ENCODE measurements at regions not wholly inside any gene's neighbourhood (a gene's known extent, or its start where the extent isn't known, plus 50 kb on each side); places are given as distances from the start of the nearest gene placed in this dataset.

DNA sequence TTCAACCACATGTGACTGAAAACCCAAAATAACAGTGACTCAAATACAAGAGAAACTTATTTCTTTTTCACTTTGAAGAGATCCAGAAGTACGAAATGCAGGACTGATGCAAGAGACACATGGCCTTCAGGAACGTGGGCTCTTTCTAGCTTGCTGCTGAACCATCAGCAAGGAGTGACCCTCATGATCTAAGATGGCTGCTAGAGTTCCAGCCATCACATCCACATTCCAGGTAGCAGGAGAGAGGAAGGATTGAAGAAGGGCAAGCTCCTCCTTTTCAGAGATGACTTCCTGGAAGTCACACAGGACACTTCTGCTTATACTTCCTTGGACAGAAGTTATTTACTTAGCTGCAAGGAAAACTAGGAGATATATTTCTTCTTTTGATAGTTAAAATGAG, 67.6 kb upstream of the BCL11B start (continued):
- TF ChIP-seq, protein P1, sequence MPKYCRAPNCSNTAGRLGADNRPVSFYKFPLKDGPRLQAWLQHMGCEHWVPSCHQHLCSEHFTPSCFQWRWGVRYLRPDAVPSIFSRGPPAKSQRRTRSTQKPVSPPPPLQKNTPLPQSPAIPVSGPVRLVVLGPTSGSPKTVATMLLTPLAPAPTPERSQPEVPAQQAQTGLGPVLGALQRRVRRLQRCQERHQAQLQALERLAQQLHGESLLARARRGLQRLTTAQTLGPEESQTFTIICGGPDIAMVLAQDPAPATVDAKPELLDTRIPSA (CRISPR knock-in tag; IDR thresholded peaks at IDR 0.05; ENCODE audit: borderline replicate concordance) = no peak
- TF ChIP-seq TCF7L2 (IDR thresholded peaks at IDR 0.05; ENCODE audit: low read depth, low read length) (no peak), ZNF329 (CRISPR knock-in tag; IDR thresholded peaks at IDR 0.05; ENCODE audit: low read depth) (no peak), TBX3 (IDR thresholded peaks at IDR 0.05; ENCODE audit: borderline replicate concordance) (no peak), TAF15 (IDR thresholded peaks at IDR 0.05; ENCODE audit: low read depth, low read length, poor library complexity, severe bottlenecking) (no peak)

DNA sequence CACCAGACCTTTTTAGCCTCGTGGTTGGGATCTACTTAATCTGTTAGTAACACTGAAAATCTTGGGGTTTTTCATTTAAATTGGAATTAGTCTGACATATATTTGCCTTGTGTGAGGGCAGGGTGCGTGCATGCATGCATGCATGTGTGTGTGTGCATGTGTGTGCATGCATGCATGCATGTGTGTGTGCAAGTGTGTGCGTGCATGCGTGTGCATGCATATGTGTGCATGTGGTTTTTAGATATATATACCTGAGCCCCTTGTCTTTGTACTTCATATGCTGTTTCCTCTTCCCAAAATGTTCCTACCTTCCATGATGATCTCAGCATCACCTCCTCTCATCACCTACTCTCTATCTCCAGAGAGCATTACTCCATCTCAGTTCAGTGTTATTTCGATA, 66.3 kb upstream of the BCL11B start:
- intact Hi-C loops (cut with micrococcal nuclease; ENCODE audit: unreplicated experiment) (no loop called here), in situ Hi-C loops (cut with HindIII; ENCODE audit: extremely low pct_ligation_motif_present, low pct_unique_long_range_greater_than_20kb) (no loop called here)
- Histone ChIP-seq H3K4me2 (ENCODE audit: low read depth, low read length) (no peak overlapping the region), H4K20me1 (ENCODE audit: insufficient read depth, low read length) (no peaks in the 10 kb centered on the region), H3K27ac (ENCODE audit: extremely low read length, insufficient read depth, low read length) (no peak overlapping the region), H3K4me3 (replicated peaks in 1 of 3; ENCODE audit: insufficient read depth in 1 of 3, low read depth in 2 of 3, low read length in 3 of 3) (no peak overlapping the region), H3K9me3 (ENCODE audit: low read length) (no peaks in the 10 kb centered on the region), H3K79me2 (ENCODE audit: insufficient read depth, low read length) (no peaks in the 10 kb centered on the region), H3K9ac (ENCODE audit: insufficient read depth, low read depth, low read length) (no peak overlapping the region), H3K36me3 (replicated peaks in 1 of 2; ENCODE audit: control insufficient read depth in 1 of 2, insufficient read depth in 2 of 2, low read length in 2 of 2) (no peaks in the 10 kb centered on the region), H3K4me1 (ENCODE audit: insufficient read depth, low read length) (peaks cover 7% of the 10 kb centered on the region; the same call in 1 of the 2 replicates), H3K27me3 (ENCODE audit: control insufficient read depth in 1 of 2, insufficient read depth in 2 of 2, low read length in 2 of 2) (peaks cover 0 to 22% of the 10 kb centered on the region in 2 experiments; a peak in 1 of 5 replicates), H2AFZ (ENCODE audit: low read length) (no peak overlapping the region)
- CTCF ChIA-PET (ENCODE audit: low intra/inter-chr PET ratio, low total read pairs) = no interaction called here
- WGBS (ENCODE audit: low lambda C conversion rate) = 39% methylated on average over 5 of the region's 5 CpGs
- BruUV-seq (replicated peaks) = no TSS peak
- DNase-seq (ENCODE audit: low spot score) (no peak), FAIRE-seq (no peak), ATAC-seq (no peak)
- TF ChIP-seq, protein P2, sequence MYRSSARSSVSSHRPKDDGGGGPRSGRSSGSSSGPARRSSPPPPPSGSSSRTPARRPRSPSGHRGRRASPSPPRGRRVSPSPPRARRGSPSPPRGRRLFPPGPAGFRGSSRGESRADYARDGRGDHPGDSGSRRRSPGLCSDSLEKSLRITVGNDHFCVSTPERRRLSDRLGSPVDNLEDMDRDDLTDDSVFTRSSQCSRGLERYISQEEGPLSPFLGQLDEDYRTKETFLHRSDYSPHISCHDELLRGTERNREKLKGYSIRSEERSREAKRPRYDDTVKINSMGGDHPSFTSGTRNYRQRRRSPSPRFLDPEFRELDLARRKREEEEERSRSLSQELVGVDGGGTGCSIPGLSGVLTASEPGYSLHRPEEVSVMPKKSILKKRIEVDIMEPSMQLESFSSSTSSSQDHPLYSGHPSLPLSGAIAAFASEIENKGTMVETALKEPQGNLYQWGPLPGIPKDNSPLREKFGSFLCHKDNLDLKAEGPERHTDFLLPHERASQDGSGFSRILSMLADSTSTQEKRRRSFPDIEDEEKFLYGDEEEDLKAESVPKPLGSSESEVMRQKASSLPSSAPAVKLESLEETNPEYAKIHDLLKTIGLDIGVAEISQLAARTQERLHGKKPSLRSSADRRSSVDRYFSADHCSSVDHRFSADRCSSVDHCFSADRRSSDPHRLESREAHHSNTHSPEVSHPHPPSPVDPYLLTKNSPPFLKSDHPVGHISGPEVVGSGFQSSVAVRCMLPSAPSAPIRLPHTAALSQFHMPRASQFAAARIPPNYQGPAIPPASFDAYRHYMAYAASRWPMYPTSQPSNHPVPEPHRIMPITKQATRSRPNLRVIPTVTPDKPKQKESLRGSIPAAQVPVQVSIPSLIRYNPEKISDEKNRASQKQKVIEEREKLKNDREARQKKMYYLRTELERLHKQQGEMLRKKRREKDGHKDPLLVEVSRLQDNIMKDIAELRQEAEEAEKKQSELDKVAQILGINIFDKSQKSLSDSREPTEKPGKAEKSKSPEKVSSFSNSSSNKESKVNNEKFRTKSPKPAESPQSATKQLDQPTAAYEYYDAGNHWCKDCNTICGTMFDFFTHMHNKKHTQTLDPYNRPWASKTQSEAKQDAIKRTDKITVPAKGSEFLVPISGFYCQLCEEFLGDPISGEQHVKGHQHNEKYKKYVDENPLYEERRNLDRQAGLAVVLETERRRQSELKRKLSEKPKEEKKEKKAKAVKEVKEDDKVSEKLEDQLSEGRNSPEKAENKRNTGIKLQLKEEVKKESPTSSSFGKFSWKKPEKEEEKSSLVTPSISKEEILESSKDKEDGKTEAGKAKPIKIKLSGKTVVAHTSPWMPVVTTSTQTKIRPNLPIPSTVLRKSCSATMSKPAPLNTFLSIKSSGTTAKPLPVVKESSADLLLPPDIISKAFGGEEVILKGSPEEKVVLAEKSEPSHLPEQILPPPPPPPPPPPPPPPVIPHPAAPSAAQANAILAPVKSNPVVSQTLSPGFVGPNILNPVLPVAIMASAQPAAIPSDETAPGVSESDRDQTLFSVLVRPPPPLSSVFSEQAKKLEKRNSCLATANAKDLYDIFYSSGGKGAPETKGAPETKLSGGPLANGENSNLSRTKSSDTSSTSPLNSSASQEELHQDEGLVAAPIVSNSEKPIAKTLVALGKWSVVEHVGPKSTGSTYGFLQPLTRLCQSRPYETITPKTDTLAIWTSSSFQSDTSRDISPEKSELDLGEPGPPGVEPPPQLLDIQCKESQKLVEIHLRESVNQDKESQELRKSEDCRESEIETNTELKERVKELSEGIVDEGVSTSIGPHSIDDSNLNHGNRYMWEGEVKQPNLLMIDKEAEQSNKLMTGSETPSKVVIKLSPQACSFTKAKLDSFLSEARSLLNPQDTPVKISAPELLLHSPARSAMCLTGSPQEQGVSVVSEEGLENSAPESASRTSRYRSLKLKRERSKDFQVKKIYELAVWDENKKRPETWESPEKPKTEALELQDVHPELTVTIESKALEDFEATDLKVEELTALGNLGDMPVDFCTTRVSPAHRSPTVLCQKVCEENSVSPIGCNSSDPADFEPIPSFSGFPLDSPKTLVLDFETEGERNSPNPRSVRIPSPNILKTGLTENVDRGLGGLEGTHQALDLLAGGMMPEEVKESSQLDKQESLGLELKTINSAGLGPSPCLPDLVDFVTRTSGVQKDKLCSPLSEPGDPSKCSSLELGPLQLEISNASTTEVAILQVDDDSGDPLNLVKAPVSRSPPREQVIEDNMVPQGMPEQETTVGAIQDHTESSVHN (CRISPR knock-in tag; IDR thresholded peaks at IDR 0.05) = no peak
- POLR2A ChIA-PET = no interaction called here

Measured in HepG2 (cell line).